HG02840 (cell line): ENCODE measurements at regions not wholly inside any gene's neighbourhood (a gene's known extent, or its start where the extent isn't known, plus 50 kb on each side); places are given as distances from the start of the nearest gene placed in this dataset.

Experiments
- ATAC-seq: cut with Tn5 transposase; IDR thresholded peaks from one replicate; pipeline ENCODE4 v1.9.1; 2021; ENCODE audit warnings: mild to moderate bottlenecking, moderate library complexity, moderate number of reproducible peaks; ENCODE audit not compliant: unreplicated experiment, low FRiP score

GRCh38 chr12:126358806-126359205 is 1293.6 kb downstream of the AACS start:
- ATAC-seq = no peak

- ATAC-seq = no peak
Observed at GRCh38 chr12:126359216-126359615, 1294.0 kb downstream of the AACS start.

DNA sequence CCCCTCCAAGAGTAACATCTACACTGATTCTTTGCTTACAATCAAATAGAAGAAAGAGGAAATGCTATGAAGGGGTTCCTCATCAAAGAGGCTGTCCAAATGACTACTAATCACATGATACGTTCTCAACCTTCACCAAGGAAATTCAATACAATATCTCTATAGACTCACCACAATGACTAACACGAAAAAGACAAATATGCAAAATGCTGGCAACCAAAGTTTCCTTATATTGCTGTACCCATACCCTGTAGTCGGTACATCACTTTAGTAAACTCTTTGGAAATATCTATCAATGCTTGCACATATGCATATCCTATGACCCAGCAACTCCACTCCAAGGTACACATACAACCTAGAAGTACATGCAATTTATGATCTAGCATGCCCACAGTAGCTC is 1296.6 kb downstream of the AACS start:
- ATAC-seq = no peak

- ATAC-seq = no peak
Observed at GRCh38 chr12:126362493-126362892, 1297.3 kb downstream of the AACS start.

GRCh38 chr12:126362964-126363363 is 1297.7 kb downstream of the AACS start:
- no peak for ATAC-seq

DNA sequence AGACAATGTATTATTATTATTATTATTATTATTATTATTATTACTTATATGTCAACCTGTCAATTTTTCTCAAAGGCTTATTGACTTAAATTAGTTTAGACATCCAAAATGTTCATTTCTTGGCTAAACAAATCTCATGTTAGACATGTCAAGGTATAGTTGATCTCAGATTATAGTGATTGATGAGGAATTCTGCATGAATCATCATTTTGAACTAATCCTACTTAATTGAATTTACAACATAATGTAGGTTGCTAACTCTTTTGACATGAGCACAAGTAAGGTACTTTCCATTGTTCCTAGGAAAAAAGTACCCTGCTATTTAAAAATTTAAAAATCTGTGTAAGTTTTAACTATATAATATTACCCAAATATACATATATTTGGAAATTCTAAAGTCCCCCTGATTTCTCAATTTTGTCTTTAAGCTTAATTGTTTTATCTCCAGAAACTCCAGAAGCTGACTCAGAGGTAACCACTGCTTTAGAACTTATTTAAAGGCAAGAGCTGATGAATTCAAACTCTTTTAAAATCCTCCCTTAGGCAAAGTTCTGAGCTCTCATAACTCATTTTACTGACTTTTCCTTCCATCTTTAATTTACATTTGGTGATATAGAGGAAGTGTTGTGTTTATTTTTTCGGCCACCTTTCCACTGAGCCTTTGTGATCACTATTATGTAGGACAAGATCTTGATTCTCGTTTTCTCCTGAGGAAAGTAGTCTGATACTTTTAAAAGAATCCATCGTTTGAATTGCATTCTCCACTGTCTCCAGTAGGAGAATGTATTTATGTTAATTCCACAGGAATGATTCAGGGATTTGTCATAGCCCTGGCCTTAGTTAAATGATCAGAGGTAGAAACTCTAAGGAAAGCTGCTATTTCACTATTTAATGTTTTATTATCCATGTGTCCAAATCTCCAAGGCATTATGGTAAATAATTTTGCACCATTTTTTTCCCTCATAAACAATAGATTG is 1304.5 kb downstream of the AACS start:
- ATAC-seq = no peak

DNA sequence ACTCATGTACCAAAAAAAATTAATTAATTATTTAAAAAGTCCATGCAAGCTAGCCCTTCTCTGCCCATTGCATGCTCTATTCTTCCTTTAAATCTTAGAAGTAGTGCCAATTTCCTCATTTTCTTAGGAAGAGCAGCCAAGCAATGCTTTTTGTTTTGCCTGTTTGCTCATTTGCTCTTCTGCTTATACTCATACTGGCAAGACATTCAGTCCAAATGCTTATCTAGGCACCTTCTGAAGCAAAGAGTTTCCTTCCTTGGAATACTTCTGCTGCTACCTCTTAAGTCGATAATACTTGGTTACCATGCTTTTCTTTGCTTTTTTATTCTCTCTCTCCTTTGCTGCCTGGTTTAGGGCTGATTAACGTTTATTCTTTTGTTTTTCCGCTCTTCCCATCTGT is 1318.3 kb downstream of the AACS start:
- ATAC-seq = no peak

GRCh38 chr12:126384026-126384564 is 1318.9 kb downstream of the AACS start:
- ATAC-seq = no peak

DNA sequence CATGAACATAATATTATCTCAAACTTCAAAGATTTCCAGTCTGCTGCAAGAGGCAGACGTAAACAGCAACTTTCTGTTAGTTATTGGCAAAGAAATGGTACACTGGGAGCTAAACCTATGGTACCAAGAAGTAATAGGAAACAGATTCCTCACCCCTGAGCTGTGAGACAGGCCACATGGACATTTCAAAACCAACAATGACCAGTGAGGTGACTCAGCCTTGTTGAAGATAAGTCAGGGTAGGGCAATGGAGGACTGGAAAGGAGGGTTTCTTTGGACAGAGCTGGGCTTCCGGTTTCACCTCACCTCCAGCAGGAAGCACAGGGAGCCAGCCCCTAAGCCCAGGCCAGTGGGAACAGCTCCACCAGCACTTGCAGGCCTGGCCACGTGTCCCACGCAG is 1320.5 kb downstream of the AACS start:
- ATAC-seq = no peak

DNA sequence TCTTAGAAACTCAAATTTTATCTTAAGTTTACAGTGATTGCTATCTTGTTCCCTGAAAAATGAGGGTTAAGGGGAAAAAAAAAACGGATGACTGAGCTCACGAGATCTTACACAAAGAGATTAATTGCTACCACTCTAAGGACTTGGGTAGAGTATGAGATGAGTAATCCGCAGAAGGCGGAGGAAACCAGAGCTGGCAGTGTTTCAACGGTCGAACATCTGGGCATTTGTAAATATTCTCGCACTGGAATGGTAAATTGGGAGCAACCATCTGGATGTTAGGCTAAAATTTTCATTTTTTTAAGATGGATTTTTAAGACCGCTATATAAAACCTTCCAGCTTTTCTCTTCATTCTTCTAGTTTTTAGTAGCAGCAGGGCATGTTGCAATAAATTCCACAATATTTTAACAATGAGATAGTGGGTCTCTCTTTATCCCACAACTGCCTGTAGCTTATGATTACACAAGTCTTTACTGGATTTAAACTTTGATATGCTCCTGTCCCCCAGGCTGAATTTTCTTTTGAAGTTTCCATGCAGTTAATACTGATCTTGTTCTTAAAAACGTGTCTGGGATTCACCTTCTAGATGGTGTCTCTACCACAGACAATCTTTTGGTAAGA is 1324.1 kb downstream of the AACS start:
- no peak for ATAC-seq

DNA sequence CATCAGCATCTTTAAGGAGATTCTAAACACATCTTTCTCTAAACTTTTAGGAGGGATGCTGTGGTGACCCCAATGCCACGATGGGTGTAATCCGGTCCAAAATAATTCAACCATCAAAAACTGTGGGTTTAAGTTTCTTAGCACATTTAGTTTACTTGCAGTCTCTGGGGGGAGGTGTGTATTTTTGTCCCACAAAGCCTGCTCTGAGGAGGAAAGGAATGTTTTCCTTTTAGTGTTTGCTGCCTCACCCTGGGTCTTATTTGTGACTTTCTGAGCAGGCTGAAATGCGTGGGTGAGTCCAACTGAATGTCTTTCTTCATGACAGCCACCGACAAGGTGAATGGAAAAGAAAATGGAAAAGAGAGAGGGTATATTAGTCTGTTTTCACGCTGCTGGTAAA is 1324.7 kb downstream of the AACS start:
- no peak for ATAC-seq

DNA sequence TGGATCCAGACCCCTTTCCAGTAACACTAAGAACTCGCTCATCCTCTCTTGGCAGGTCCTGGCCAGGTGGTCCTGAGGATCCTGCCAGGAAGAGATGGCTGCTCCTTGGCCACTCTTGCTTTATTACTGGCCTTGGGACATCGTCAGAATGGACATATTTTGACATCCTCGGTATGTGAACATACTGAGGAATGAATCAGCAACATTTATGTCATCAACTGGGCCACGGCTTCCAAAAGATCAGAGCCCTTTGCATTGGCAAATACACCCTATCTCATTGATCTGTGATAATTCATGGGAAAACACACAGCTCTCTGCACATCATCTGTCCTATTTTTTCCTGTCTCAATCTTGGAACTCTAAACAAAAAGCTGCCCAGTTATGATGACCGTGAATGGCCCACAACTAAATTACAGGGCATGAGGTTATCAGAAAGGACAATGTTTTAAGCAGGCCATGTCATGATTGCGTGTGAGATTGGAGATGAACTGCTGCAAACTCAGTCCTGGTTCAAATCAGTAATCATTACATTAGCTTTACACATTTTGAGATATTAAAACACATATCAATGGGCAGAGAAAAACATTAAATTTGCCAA is 1325.8 kb downstream of the AACS start:
- ATAC-seq = no peak

DNA sequence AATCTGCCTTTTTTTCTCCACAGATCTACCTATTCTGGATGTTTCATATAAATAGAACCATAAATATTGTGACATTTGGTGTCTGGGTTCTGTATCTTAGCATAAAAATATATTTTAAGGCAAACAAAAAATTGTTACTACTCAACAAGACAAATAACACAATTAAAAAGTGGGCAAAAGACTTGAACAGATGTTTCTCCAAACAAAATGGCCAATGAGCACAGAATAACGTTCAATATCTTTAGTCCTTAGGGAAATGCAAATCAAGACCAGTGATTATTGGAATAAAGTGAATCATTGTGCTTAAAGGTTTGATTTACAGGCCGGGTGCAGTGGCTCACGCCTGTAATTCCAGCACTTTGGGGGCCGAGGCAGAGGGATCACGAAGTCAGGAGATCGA is 1331.3 kb downstream of the AACS start:
- no peak for ATAC-seq

- ATAC-seq = no peak
Observed at GRCh38 chr12:126397071-126397581, 1331.9 kb downstream of the AACS start.

GRCh38 chr12:126397660-126398059 is 1332.4 kb downstream of the AACS start:
- ATAC-seq = no peak

GRCh38 chr12:126400831-126401230 is 1335.6 kb downstream of the AACS start:
- no peak for ATAC-seq

DNA sequence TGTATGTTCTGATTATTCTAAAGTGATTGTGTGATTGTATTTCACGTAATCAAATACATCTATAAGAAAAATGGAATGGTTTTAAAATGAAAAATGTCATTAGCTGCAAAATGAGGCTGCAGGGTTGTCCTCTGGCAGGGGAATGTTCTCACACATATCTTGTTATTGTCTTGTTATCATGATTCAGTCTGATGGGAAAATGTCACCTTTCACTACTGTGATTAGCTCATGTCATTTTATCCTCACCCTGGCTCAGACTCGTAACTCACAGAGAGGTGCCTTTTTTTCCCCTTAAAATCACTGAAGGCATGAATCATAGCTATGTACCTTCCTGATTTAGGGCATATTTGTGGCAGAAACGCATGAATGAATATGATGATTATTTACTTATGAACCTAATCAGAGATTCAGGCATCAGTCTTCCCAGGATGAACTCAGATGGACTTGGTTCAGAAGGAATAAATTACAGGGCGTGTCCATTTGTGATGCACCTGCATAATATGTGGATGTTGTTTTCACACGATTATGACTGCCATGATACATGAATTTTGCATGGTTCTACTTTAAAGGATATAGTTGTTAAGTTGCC is 1339.2 kb downstream of the AACS start:
- ATAC-seq = no peak

DNA sequence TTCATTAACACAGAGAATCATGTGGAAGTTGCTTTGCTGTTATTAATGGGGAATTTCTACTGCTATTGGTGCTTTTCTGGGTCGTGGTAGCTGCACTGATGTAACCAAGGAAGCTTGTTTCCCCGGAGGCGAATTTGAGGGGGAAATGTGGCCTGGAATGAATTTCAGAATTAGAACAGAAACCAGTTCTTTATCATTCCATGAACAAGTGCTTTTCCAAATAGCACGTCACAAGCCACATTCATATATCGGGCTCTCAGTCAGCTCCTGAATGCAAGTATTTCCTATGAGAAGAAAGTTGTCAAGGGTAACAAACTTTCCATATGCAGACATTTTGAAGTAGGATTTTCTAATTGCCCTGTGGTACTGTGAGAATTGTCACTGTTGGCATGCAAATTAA is 1353.2 kb downstream of the AACS start:
- no peak for ATAC-seq

- ATAC-seq = no peak
Observed at GRCh38 chr12:126419131-126419530, 1353.9 kb downstream of the AACS start.

DNA sequence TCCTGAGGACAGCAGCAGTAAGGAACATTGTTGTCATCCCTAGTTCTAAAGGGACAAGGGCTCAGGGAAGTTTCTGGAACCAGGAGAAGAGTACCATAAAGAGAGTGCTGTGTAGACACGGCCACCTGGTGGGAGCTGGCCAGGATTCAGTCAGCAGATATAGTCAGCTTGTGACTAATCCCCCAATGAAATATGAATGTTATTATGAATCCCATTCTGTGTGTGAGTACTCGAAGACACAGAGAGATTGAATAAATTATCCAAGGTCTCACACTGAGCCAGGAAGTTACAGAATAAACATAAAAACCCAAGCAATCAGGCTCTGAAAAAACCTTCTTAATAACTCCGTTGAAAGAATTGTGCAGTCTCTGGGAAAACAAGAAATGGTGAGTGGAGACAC is 1359.5 kb downstream of the AACS start:
- ATAC-seq = no peak

DNA sequence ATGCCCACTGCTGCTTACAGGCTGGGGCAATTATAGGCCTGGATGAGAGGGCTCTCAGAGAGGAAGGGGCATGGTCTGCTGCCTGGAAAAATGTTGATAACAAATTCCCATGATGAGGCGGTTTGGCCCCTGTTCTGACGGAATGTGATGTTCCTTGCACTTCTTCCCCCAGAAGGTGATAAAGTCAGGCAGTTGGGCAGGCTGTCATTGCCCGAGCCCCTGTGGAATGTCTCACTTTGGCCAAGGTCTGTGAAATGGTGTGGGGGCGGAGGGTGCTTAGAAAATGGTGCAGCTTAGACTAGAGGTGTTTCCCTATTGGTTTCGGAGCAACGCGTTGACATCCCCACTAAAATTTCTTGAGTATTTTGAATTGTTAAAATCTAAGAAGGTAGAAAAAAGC is 1360.0 kb downstream of the AACS start:
- no peak for ATAC-seq
